ENCODE measurements at regions not wholly inside any gene's neighbourhood (a gene's known extent, or its start where the extent isn't known, plus 50 kb on each side); places are given as distances from the start of the nearest gene placed in this dataset.
"Not testable (repeated sequence)": the region's sequence is repeated elsewhere in the genome, so short reads cannot be mapped to it uniquely, and the experiment has no call there.

DNA sequence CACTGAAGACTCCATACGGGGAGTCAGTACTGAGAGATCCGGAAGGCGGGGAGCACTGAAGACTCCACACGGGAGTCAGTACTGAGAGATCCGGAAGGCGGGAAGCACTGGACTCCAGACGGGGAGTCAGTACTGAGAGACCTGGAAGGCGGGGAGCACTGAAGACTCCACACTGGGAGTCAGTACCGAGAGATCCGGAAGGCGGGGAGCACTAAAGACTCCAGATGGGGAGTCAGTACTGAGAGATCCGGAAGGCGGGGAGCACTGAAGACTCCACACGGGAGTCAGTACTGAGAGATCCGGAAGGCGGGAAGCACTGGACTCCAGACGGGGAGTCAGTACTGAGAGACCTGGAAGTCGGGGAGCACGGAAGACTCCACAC, 77.2 kb downstream of the DLL1 start:
- not testable (repeated sequence) for DNase-seq (ENCODE audit: low read depth in 3 of 3)

DNA sequence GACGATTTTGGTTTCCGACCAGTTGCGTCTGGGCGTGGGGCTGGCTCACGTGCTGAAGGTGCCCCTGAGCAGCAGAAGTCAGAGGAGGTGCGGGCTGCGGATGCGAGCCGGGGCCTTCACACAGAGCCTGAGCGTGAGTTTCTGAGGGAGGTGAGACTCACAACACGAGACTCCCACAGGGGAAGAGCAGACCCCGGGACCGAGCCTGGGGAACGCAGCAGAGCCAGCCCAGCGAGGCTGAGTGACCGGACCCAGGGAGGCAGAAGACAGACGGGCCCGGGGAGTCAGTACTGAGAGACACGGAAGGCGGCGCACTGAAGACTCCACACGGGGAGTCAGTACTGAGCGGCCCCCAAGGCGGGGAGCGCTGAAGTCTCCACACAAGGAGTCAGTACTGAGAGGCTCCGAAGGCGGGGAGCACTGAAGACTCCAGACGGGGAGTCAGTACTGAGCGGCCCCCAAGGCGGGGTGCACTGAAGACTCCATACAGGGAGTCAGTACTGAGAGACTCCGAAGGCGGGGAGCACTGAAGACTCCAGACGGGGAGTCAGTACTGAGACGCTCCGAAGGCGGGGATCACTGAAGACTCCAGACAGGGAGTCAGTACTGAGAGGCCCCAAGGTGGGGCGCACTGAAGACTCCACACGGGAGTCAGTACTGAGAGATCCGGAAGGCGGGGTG, 77.8 kb downstream of the DLL1 start:
- DNase-seq (ENCODE audit: low read depth in 3 of 3), result no peak

DNA sequence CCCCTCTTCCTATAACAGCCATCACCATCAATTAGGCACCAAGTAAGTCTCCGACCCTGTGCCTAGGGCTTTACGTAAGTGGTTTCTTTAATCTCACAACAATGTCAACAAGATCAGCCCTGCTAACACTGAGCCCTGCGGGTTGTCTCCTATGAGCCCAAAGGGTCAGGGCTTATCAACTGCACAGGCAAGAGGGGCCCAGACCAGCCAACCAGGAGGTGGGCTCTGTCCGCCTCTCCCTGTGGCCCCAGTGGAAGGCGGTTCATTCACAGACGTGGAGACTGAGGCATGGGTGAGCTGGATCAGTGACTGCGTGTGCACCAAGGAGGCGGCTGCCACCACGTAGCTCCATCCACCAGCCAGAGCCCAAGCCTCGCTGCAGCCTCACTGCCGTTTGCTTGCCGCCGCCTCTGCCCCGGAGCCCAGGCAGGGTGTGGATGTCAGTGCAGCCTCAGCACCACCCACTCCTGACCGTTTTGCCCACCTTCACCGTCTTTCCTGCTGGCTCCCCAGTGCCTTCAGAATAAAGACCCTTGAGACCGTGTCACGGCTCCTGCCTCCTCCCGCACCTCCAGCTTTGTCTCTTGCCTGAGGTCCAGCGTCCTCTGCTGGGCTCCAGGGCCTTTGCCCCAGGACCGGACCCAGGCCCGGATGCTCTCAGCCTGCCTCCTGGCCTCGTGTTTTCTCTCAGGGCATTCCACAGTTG, 78.7 kb downstream of the DLL1 start:
- DNase-seq (ENCODE audit: low read depth in 3 of 3), result no peak

DNA sequence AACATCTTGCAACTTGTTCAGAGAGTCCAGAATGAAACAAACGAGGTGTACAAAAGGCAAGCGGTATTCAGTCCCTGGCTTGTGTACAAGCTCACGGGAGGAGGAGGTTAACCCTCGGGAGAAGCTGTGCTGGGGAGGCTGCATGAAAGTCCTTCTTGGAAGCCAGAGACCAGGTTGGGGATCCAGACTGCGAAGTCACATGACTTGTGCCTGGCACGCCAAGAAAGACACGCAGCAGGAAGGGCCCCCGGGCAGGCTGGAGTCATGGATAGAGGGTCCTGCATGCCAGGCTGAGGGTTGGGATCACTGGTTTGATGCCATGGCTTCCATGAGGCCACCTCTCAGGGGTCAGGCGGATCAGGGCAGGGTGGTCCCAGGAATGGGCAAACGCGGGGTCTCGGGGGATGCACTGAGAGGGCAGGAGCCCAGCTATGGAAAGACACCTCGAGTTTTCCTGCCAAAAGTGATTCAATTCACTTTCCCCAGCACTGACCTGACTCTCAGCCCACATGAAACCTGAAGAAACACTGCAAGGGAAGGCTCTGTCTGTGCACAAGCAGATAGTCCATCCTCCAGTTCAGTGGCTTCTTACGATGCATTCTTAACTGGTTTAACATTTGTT, 79.4 kb downstream of the DLL1 start:
- no peak for DNase-seq (ENCODE audit: low read depth in 3 of 3)

DNA sequence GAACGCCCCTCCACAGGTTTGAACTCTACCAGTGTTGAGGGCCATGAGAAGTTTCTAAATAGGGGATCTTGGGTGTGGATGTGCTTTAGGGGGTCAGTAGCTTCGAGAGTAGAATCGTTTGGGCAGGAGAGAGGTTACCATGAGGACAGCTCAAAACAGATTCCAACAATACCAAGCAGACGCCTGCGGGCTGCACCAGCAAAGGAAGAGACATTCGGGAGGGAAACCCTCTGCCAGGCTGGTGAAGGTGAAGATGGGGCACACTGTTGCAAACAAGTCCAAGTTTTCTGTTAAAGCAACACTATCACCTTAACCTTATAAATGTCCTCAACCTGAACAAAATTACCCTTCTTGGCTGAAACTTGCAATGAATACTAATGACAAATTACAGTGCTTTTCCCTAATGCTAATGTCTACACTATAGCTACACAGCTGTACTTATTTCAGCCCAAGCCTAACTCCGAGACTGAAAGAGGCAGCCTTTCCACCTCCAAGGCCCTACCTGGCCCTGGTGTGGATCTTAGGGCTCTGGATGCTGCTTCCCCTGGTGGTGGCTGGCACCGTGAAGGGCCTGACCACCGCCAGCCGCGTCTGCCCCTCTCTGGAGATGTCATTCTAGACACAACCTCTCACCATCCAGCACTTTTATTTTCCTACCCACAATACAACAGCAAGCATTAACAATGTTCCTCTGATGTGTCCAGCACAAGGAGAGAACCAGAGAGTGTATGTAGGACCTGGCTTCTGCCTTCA, 80.1 kb downstream of the DLL1 start:
- DNase-seq (ENCODE audit: low read depth in 3 of 3), result no peak

DNA sequence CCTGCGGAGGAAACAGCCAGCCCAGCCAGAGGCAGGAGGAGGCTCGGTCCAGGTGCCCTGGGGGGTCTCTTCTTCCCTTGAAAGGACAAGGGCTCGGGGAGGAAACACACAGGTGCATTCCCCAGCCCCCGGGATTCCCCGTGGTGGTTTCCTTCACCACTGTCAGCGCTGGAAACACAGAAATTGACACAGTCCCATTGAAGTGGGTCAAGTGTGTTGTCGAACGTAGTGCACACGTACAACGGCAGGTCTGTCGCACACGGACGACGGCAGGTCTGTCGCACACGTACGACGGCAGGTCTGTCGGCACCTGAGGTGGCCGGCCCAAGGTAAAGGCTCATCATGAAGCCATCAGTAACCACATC, 80.9 kb downstream of the DLL1 start:
- no peak for DNase-seq (ENCODE audit: low read depth in 3 of 3)

DNA sequence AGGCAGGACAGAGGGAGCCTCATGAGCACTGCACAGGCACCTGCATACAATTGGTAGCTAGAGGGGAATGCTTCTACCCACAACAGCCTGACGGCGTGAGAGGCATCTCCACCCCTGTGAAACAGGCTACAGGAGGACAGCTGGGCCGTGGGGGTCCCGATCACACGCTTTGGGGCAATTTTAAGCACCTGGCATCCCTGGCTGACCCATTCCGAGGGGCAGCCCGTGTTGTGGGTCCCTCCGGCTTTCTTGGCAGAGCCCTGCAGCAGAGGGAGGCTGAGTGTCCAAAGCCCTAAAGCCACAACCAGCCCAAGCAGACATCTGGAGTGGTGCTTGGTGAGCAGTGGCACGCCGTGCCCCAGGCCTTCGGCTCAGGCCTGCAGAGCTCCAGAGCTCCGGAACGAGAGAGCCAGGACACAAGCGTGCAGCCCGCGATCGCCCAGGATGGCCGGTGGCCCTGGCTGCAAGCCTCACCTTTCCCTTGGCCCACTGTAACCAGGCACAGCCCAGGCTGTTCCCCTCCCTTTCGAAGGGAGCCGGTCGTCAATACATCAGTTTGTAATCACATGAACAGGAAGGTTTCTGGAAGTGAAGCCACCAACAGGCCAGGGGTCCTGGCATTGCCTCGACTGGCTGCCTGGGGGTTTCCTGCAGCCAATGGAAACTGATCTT, 81.4 kb downstream of the DLL1 start:
- DNase-seq (ENCODE audit: low read depth in 3 of 3), result no peak

DNA sequence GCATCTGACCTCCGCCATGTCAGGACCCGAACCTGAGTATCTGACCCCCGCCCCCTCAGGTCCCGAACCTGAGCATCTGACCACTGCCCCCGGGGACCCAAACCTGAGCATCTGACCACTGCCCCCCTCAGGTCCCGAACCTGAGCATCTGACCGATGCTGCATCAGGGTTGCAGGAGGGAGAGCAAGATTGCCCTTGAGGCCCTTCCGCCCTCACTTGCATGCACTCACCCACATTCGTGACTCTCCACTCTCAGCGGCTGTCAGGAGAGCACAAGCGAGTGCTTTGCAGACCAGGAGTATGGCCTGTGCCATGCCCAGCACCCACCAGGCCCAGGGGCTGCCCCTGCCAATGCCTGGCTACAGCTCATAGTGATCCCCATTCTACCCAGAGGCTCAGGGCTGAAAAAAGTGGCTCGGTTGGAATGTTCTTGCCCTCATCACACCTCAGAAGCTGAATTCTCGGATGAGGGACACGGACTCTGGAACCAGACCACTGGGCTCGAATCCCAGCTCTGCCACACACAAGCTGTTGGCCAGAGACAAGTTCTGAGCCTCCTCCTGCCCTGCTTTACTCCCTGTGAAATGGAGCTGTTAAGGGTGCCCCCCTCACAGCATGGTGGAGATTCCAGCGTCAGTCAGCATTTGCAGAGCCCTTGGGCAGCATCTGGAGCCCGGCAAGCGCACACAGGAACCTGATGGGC, 82.1 kb downstream of the DLL1 start:
- no peak for DNase-seq (ENCODE audit: low read depth in 3 of 3)

DNA sequence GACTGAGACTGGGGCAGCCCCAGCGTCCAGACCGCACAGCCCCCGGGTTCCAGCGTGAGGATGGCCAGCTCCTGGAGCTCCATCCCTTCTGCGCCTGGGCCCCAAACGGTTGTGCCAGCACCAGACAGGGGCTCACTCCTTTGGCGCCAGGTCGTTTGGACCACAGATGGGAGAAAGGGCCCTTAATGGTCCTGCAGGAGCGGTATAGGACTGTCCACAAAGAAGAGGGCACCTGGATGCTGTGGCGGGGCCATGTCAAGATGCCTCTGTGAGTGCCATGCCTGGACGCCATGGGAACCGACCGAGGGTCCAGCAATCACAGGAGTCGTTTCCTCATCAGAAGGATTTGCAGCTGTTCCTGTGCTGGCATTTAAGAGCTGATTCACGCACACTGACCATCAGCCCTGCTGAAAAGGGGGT, 82.7 kb downstream of the DLL1 start:
- DNase-seq (ENCODE audit: low read depth in 3 of 3), result no peak

DNA sequence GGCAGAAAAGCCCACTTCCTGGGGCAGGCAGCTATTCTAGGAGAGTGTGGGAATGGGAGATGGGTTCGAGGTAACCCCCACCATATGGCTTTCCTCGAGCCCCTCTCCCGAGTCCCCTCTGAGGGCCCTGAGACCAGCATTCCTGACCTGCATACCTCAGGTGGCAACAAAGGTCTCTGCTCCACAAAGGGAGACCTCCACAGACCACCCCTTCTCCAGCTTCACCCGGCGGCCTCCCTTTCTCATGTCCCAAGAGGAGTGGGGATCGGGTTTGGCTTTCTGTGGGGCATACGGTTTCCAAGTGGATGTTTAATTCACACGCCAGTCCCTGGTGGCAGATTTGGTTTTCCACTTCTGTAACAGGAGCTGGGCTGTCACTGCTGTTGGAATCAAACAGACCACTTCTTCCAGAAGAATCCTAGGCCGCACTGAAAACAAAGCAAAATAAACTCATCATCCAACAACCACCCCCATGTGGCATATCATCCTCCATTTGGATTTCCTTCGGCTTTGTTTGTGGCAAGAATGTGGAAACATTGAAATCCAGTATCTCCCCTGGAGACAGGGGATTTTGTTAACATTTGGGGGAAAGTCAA, 83.2 kb downstream of the DLL1 start:
- DNase-seq (ENCODE audit: low read depth in 3 of 3), result no peak

DNA sequence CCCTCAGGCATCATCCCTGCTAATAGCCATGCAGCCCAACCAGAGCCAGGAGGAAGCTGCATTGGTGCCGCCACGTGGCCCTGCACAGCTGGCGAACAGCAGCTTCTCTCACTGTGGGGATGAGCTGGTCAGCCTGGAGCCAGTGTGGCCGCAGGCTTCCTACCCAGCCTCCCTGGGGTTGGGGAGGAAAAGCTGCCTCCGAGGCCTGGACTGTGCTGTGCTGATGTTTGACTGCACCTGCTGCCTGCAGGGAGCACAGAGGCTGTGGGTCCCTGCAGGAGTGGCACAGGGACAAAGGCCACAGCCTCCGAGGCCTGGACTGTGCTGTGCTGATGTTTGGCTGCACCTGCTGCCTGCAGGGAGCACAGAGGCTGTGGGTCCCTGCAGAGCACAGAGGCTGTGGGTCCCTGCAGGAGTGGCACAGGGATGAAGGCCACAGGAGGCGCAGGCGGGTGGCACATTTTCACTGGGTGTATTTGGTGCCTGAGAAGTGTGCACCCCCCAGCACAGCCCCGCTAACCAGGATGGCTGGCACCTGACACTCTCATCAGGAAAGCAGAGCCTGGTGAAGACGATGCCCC, 83.9 kb downstream of the DLL1 start:
- no peak for DNase-seq (ENCODE audit: low read depth in 3 of 3)

DNA sequence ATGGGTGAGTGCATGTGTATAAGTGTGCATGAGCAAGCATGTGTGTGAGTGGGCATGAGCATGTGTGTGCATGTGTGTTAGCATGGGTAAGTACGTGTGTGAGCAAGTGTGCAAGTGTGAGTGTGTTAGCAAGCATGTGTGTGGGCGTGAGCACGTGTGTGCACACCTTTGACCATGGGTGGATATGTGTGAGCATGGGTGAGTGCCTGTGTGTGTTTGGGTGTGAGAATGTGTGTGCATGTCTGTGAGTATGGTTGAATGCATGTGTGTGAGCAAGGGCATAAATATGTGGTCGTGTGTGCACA, 84.6 kb downstream of the DLL1 start:
- DNase-seq (ENCODE audit: low read depth in 3 of 3), result no peak

DNA sequence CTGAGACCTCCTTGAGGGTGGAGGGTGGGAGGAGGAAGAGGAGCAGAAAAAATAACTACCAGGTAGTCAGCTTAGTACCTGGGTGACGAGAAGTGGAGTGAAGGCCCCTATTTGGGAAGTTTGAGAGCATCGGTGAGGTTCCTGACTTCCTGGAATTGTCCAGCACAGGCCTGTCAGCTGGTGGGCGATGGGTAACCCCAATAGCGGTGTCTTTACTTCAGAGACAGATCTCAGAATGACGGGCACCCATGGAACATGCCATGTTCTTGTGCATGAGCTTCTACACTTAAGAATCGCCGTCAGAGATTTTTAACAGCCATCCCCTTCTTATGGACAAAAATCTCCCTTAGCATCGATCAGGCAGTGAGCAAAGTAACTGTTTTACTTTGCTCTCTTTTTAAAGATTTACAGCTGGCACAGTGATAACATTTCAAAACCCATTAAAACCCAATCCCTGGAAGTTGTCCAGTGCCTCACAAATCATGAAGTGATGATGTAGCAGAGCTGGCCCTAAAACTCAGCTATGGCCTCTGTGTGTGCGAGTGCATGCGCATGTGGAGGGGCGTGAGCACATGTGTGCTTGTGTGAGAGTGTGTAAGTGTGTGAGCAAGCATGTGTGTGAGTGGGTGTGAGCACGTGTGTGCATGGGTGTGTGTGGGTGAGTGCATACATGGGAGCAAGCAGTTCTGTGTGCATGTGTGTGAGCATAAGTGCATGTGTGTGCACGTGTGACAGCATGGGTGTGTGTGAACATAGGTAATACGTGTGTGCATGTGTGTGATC, 85.2 kb downstream of the DLL1 start:
- no peak for DNase-seq (ENCODE audit: low read depth in 3 of 3)

DNA sequence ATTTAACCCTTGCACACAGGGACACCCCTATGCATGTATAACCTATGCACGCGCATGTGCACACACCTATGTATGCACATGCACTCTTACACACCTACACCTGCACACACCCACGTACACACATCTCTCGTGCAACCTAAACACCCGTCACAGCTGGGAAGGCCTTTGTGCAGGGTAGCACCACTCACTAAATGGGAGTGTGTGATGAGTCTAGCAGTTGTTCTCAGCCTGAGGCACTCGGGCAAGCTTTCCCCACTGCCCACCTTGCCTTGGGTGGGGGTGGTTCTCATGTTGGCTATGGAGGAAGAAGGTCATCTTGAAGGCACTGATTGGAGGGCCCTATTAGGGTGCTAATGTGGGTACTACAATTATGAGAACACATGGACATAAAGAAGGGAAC, 85.8 kb downstream of the DLL1 start:
- no peak for DNase-seq (ENCODE audit: low read depth in 3 of 3)

DNA sequence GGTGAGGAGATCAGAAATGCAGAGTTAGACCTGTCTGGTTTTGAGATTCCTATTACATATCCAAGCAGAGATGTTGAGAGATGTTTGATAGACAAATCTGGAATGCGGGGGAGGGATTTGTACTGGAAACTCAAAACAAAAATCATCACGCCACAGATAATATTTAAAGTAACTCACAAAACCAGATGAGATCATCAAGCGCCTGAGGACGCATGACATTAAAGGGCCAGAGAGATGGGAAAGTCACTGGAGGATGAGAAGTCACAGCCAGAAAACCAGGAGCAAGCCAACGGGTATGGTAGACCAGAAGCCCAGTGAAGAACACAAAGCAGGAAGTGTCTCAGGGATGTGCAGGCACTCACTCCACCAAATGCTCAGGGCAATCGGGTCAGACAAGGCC, 87.7 kb downstream of the DLL1 start:
- DNase-seq (ENCODE audit: low read depth in 3 of 3), result no peak

DNA sequence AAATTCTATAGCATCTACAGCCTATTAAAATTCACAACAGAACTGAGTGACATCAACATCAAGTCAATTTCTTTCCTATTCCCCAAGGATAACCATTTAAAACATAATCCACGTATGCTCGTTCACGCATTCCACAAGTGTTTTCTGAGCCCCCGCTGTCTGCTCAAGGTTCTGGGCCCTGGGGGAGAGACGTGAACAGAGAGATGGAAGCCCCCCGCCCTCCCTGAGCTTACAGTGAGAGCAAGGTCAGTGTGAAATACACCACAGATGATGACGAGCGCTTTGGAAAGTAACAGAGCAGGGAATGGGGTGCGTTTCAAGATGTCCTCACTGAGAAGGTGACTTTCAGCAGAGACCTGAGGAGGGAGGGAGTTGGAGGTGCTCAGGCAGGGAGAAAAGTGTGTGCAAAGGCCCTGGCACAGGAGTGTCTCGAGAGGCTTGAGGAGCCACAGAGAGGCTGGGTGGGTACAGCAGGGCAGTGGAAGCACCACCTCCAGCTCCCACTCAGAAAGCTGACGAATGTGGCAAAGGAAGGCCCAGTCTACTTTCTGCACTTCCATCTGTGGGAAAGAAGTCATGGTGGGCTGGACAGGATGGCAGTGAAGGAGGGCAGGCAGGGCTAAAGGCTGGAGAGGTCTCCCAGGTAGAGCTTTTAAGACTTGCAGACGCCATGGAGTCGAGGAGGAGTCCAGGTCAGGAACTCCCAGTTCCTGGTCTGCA, 88.3 kb downstream of the DLL1 start:
- DNase-seq (ENCODE audit: low read depth in 3 of 3), result no peak

DNA sequence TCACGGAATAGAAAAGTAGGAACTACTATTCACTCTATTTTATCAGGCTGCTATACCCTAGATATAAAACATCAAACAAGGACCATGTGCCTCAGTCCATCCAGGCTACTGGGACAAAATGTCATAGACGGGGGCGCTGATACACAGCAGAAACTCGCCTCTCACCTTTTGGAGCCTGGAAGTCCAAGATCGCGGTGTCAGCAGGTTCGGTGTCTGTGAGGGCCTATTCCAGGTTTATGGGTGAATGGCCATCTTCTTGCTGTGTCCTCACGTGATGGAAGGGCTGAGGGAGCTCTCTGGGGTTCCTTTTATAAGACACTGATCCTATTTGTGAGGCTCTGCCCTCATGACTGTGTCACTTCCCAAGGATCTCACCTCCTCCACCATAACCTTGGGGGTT, 89.5 kb downstream of the DLL1 start:
- DNase-seq (ENCODE audit: low read depth in 3 of 3), result no peak

DNA sequence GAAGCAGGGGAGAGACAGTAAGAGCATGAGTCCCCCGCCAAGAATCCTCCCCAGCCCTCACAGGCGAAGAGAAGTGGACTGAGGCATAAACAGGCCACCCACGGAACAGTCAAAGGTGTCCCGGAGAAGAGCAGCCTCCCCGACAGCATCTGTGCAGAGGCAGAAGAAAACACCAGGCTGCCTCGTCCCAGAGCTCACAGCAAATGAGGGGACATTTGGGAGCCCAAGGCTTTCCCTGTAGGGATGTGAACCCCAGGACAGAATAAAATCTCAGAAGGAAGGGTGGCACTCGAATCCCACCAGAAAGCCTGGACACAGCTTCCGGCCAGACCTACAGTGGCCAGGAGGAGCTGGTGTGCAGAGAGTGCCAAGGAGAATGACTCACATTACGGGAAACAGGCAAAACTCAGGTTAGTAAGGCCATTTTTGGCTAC, 90.4 kb downstream of the DLL1 start:
- no peak for DNase-seq (ENCODE audit: low read depth in 3 of 3)

DNA sequence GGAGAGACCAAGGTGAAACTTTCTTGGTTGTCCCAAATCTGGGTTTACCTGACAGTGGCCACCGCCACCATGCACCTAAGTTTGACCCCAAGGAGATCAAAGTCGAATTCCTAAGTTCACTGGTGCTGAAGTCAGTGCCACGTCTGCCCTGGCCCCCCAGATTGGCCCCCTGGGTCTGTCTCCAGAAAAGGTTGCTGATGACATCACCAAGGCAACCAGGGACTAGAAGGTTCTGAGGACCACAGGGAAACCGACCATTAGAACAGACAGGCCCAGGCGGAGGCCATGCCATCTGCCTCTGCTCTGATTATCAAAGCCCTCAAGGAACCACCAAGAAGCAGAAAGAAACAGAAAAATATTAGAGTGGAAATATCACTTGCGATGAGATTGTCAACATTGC, 91.2 kb downstream of the DLL1 start:
- DNase-seq (ENCODE audit: low read depth in 3 of 3), result no peak

All from stimulated activated CD4-positive, alpha-beta T cell treated with anti-CD3 and anti-CD28 coated beads, TNF-alpha, amount 100 ng/mL, for 48 hours (primary cell).